ENCODE measurements at regions not wholly inside any gene's neighbourhood (a gene's known extent, or its start where the extent isn't known, plus 50 kb on each side); places are given as distances from the start of the nearest gene placed in this dataset.
"Not testable (repeated sequence)": the region's sequence is repeated elsewhere in the genome, so short reads cannot be mapped to it uniquely, and the experiment has no call there.

GRCh38 chr5:117761186-117761585, 1186.6 kb upstream of the SEMA6A start:
- DNase-seq, result no peak

GRCh38 chr5:117759849-117760499, 1185.4 kb upstream of the SEMA6A start:
- DNase-seq, result no peak

GRCh38 chr5:117752403-117752802, 1177.8 kb upstream of the SEMA6A start:
- no peak for DNase-seq

- no peak for DNase-seq
Measured at GRCh38 chr5:117748336-117748735, 1173.7 kb upstream of the SEMA6A start.

- no peak for DNase-seq
Measured at GRCh38 chr5:117743337-117743736, 1168.7 kb upstream of the SEMA6A start.

GRCh38 chr5:117741655-117742206, 1167.1 kb upstream of the SEMA6A start:
- no peak for DNase-seq

- DNase-seq, result no peak
Measured at GRCh38 chr5:117740268-117740667, 1165.6 kb upstream of the SEMA6A start.

GRCh38 chr5:117738571-117738970, 1163.9 kb upstream of the SEMA6A start:
- DNase-seq, result no peak

GRCh38 chr5:117736698-117737097, 1162.1 kb upstream of the SEMA6A start:
- no peak for DNase-seq

GRCh38 chr5:117734056-117734455, 1159.4 kb upstream of the SEMA6A start:
- DNase-seq, result no peak

GRCh38 chr5:117733051-117733450, 1158.4 kb upstream of the SEMA6A start:
- no peak for DNase-seq

- no peak for DNase-seq
Measured at GRCh38 chr5:117732264-117732663, 1157.6 kb upstream of the SEMA6A start.

GRCh38 chr5:117731446-117731845, 1156.8 kb upstream of the SEMA6A start:
- no peak for DNase-seq

GRCh38 chr5:117720784-117721183, 1146.2 kb upstream of the SEMA6A start:
- DNase-seq, result not testable (repeated sequence)

- DNase-seq, result no peak
Measured at GRCh38 chr5:117719413-117719812, 1144.8 kb upstream of the SEMA6A start.

GRCh38 chr5:117713585-117714198, 1139.1 kb upstream of the SEMA6A start:
- no peak for DNase-seq

GRCh38 chr5:117701062-117701461, 1126.4 kb upstream of the SEMA6A start:
- DNase-seq, result no peak

- DNase-seq, result no peak
Measured at GRCh38 chr5:117692606-117693005, 1118.0 kb upstream of the SEMA6A start.

GRCh38 chr5:117691081-117691870, 1116.7 kb upstream of the SEMA6A start:
- no peak for DNase-seq

- no peak for DNase-seq
Measured at GRCh38 chr5:117690612-117691011, 1116.0 kb upstream of the SEMA6A start.

- no peak for DNase-seq
Measured at GRCh38 chr5:117686926-117687325, 1112.3 kb upstream of the SEMA6A start.

- no peak for DNase-seq
Measured at GRCh38 chr5:117682416-117682815, 1107.8 kb upstream of the SEMA6A start.

GRCh38 chr5:117681431-117682254, 1107.0 kb upstream of the SEMA6A start:
- DNase-seq, result no peak

All from NCI-H2107 (cell line).